ENCODE measurements at regions not wholly inside any gene's neighbourhood (a gene's known extent, or its start where the extent isn't known, plus 50 kb on each side); places are given as distances from the start of the nearest gene placed in this dataset.

DNA sequence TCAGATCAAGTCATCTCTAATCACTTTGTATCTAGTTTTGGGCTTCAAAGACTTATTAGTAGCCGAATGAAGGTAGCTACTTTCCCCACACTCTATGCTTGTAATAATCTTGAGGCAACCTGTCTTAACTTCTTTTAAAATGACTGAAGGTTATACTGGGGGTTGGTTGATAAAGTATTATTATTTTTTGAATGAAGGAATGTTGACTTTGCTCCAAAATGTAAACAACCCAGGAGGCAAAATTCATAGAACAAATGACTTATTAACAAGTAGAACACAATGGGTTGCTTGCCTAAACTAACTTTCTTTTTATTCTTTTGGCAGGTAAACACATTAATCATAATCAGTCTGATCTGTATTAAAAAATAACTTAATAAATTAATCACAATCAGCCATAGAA is 440.0 kb downstream of the USP25 start:
- Histone ChIP-seq H3K9me3 (ENCODE audit: low read depth) (no peaks in the 10 kb centered on the region), H3K27me3 (no peaks in the 10 kb centered on the region), H3K27ac (no peak overlapping the region), H3K4me3 (no peak overlapping the region), H3K36me3 (no peaks in the 10 kb centered on the region), H3K4me1 (ENCODE audit: low read depth) (no peaks in the 10 kb centered on the region)
- no peak for TF ChIP-seq CTCF (IDR thresholded peaks at IDR 0.05; ENCODE audit: low read depth, low read length)
- no peak for DNase-seq (ENCODE audit: low read depth in 1 of 2, low spot score in 1 of 2)

DNA sequence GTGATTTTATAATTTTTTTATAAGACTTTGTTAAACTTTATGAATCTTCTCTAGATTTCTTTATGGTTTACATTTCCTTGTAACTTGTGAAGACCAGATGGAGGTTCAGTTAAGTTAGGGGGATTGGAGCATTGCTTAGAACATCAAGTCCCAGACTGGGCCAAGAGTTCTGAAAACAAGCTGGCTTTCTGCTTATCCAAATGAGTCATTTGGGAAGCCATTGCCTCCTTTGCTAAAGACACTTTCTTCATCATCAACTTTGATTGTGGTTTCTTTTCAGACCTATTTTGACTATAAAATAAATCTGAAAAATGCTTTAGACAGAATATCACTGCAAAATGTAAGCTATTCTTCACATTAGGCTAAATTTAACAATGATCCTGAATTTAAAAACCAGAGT is 446.8 kb downstream of the USP25 start:
- no peaks in the 10 kb centered on the region for H3K36me3 ChIP-seq
- H3K4me3 ChIP-seq: no peak overlapping the region
- TF ChIP-seq CTCF (IDR thresholded peaks at IDR 0.05; ENCODE audit: low read depth, low read length): no peak
- no peaks in the 10 kb centered on the region for H3K27me3 ChIP-seq
- DNase-seq (ENCODE audit: low read depth in 1 of 2, low spot score in 1 of 2): no peak
- peaks cover 21% of the 10 kb centered on the region for H3K4me1 ChIP-seq (ENCODE audit: low read depth)
- H3K27ac ChIP-seq: no peak overlapping the region
- H3K9me3 ChIP-seq (ENCODE audit: low read depth): no peaks in the 10 kb centered on the region

DNA sequence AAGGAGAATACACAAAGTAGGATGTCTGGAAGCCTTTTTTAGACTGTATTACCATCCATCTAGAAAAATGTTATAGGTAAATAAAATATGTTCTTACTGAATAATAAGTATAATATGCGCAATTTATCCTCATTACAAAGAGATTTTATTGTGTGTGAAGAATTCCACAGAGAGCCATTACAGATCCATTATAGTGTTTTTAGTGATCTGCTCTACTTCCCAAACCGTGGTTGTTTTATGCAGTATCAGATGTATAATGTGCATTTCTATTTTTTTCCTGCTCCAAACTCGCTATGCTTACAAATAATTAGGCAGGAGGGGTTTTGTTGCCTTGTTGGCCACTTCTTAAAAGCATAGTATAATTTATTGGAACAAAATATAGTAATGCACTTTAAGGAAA is 447.8 kb downstream of the USP25 start:
- H3K36me3 ChIP-seq: no peaks in the 10 kb centered on the region
- no peak for TF ChIP-seq CTCF (IDR thresholded peaks at IDR 0.05; ENCODE audit: low read depth, low read length)
- DNase-seq (ENCODE audit: low read depth in 1 of 2, low spot score in 1 of 2): no peak
- H3K27ac ChIP-seq: no peak overlapping the region
- no peaks in the 10 kb centered on the region for H3K27me3 ChIP-seq
- H3K9me3 ChIP-seq (ENCODE audit: low read depth): no peaks in the 10 kb centered on the region
- peaks cover 21% of the 10 kb centered on the region for H3K4me1 ChIP-seq (ENCODE audit: low read depth)
- H3K4me3 ChIP-seq: no peak overlapping the region

GRCh38 chr21:16179773-16180172 is 450.0 kb downstream of the USP25 start:
- Histone ChIP-seq H3K27me3 (no peaks in the 10 kb centered on the region), H3K4me1 (ENCODE audit: low read depth) (peaks cover 30% of the 10 kb centered on the region), H3K4me3 (no peak overlapping the region), H3K36me3 (no peaks in the 10 kb centered on the region), H3K9me3 (ENCODE audit: low read depth) (no peaks in the 10 kb centered on the region), H3K27ac (peak overlapping the region; percentile 76)
- DNase-seq (ENCODE audit: low read depth in 1 of 2, low spot score in 1 of 2): no peak
- no peak for TF ChIP-seq CTCF (IDR thresholded peaks at IDR 0.05; ENCODE audit: low read depth, low read length)

- no peak for TF ChIP-seq CTCF (IDR thresholded peaks at IDR 0.05; ENCODE audit: low read depth, low read length)
- Histone ChIP-seq H3K4me3 (no peak overlapping the region), H3K4me1 (ENCODE audit: low read depth) (peaks cover 38% of the 10 kb centered on the region), H3K27ac (peak overlapping the region; percentile 76), H3K9me3 (ENCODE audit: low read depth) (no peaks in the 10 kb centered on the region), H3K36me3 (no peaks in the 10 kb centered on the region), H3K27me3 (no peaks in the 10 kb centered on the region)
- no peak for DNase-seq (ENCODE audit: low read depth in 1 of 2, low spot score in 1 of 2)
Measured at GRCh38 chr21:16180614-16181013, 450.8 kb downstream of the USP25 start.

DNA sequence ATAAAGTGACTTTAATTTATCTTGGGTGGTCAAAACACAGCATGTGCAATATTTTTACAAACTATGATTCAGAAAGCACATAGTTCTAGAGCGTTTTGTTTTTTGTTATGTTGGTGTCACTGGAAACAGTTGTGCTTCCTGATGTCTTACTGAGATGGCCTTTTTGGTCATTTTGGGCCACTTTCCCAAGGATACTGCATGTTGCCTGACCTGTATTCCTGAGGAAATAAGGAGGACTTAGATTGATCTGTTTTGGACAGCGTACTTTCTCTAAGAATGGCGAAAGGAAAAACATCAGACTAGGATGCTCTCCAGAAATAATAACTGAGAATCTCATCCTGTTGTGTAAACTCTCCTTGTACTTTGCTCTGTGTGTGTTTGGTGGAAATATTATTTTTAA is 451.2 kb downstream of the USP25 start:
- peaks cover 42% of the 10 kb centered on the region for H3K4me1 ChIP-seq (ENCODE audit: low read depth)

More for the DNA sequence above, 451.2 kb downstream of the USP25 start:
- H3K27me3 ChIP-seq: no peaks in the 10 kb centered on the region
- no peak overlapping the region for H3K4me3 ChIP-seq
- peak overlapping the region; percentile 76 for H3K27ac ChIP-seq
- TF ChIP-seq CTCF (IDR thresholded peaks at IDR 0.05; ENCODE audit: low read depth, low read length): no peak
- no peaks in the 10 kb centered on the region for H3K9me3 ChIP-seq (ENCODE audit: low read depth)
- peak in 1 of 2 donors; percentile 14 for DNase-seq (ENCODE audit: low read depth in 1 of 2, low spot score in 1 of 2)
- H3K36me3 ChIP-seq: no peaks in the 10 kb centered on the region
